Endothelial cell of hepatic sinusoid (primary cell): ENCODE measurements at regions not wholly inside any gene's neighbourhood (a gene's known extent, or its start where the extent isn't known, plus 50 kb on each side); places are given as distances from the start of the nearest gene placed in this dataset.

Experiments used
- in situ Hi-C: cut with HindIII; loops from 2 replicates; pipeline ENCODE4 v1.10.0; 2017; ENCODE audit warnings: low sequenced_read_pairs

- in situ Hi-C loops, result no loop called here
Observed at GRCh38 chr11:106327637-106328036, 250.2 kb downstream of the AASDHPPT start.

DNA sequence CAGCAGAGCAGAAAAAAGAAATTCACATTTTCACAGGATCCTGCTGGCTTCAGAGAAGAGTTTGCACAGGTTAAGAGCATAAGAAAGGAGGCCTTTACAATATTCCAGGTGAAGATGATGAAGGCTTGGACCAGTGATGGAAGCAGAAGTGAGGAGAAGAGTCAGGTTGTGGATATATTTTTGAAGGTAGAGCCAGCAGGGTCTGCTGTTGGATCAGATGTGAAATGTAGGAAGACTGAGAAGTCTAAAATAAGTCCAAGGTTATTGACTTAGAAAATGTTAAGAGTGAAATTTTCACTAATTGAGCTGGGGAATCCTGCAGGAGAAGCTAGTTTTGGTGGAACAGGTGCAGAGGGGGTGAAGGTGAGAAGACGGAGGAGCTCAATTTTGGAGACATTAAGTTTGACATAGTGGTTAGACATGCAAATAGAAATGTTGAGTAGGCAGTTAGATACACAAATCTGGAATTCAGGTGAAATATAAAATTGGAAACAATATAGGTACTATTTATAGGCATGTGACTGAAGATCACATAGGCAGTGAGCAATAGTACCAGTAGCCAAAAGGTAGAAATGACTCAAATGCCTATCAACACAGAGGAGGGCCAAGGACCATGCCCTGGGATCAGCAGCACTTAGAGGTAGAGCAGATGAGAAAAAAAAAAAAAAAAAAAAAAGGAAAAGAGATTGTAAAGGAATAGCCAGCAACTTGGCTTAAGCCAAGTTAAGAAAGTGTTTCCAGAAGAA lies 252.0 kb downstream of the AASDHPPT start:
- in situ Hi-C loops, result no loop called here

GRCh38 chr11:106331176-106331575 lies 253.7 kb downstream of the AASDHPPT start:
- in situ Hi-C loops, result no loop called here

DNA sequence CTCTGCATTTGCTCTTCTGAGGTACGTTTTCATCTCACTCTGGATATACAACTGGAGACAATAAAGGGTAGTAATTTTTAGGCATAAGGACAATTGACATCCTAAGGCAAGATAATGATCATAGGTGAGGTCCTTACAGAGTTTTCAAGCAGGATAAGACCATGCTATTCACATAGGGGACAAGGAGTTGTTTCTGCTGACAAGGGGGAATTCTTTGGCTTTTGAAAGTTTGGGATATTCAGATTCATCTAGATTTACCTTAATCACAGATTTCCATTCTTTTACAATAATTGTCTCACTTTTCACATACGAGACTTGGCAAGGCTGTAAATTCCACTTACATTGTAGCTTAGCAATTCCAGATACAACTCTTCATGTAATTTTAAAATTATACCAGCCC lies 256.2 kb downstream of the AASDHPPT start:
- in situ Hi-C loops, result no loop called here

- in situ Hi-C loops, result no loop called here
Observed at GRCh38 chr11:106344394-106344793, 266.9 kb downstream of the AASDHPPT start.

GRCh38 chr11:106344966-106345365 lies 267.5 kb downstream of the AASDHPPT start:
- in situ Hi-C loops, result no loop called here

DNA sequence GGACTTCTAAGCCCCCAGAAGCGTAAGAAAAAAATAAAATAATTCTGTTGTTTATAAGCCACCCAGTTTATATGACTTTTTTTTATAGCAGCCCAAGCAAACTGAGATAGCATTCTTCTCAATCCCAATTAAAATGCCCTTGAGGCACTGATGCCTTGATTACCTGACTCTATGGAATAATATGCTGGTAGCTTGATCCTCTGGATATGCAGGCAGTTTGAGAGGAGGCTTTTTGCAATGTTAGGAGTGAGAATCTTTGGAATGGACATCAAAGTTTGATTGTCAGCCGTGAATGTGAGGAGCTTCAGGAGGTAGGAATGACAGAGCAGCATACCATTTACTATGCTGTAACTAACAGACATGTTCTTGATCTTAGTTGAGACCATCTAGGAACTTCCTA lies 275.6 kb downstream of the AASDHPPT start:
- in situ Hi-C loops, result no loop called here

DNA sequence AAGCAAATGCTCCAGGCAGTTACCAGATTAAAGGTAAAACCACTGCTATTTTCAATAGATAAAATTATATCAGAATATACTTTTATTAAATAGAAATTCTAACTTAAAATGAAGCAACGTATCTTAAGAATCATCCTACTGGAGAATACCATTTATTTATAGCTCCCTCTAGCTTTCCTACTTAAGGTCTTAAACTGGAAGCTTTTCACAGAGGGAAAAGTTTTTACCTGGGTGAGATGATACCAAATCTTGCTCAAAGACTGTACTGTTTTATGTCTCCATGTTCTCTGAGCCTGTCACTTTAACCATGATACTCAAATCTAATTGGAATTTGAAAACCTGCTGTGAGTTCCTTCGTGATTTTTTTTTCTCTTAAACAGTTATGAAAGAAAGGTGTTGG lies 291.8 kb downstream of the AASDHPPT start:
- in situ Hi-C loops, result loop anchor here (5.0 kb wide), 1 partner anchor 58 kb away; no protein-coding TSS in a partner anchor

GRCh38 chr11:106378513-106379179 lies 301.2 kb downstream of the AASDHPPT start:
- in situ Hi-C loops, result loop anchor here (5.0 kb wide), 1 partner anchor 71 kb away; no protein-coding TSS in a partner anchor

- in situ Hi-C loops, result loop anchor here (5.0 kb wide), 1 partner anchor 72 kb away; no protein-coding TSS in a partner anchor
Observed at GRCh38 chr11:106379265-106379664, 301.8 kb downstream of the AASDHPPT start.

DNA sequence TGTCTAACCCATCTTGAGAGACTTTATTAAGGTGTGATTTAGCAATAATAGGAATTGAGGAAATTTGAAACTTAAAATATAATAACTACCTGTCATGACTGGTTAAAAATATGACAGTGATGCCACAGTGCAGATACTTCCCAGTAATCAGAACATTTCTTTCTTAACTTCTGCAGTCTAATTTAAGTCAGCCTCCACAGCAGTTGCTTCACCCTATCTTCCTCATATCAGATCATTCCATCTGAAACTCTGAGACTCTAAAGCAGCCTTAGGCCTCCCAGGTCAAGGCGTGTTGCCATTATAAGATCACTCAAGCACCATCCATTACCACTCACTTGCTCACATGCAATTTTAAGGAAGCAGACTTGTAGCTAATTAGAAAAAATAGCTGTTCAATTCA lies 302.2 kb downstream of the AASDHPPT start:
- in situ Hi-C loops, result loop anchor here (5.0 kb wide), 1 partner anchor 72 kb away; no protein-coding TSS in a partner anchor

DNA sequence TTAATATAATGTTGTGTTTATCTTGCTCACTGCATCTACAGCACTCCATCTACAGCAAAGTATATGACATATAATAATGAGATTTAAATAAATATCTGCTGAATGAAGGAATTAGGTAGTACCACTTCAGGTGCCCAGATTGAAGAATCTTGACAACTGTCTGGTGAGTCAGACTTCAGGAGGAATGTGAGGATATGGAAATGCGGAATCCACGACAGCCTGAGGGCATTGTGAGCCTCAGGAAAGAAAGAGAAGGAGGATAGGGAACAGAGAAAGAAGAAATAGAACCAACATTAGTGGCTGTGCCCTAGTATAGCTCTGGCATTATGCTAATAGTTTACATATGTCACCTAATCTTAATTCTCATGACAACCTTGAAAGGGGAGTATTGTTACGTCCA lies 304.4 kb downstream of the AASDHPPT start:
- in situ Hi-C loops, result no loop called here

- in situ Hi-C loops, result no loop called here
Observed at GRCh38 chr11:106384429-106384828, 307.0 kb downstream of the AASDHPPT start.

DNA sequence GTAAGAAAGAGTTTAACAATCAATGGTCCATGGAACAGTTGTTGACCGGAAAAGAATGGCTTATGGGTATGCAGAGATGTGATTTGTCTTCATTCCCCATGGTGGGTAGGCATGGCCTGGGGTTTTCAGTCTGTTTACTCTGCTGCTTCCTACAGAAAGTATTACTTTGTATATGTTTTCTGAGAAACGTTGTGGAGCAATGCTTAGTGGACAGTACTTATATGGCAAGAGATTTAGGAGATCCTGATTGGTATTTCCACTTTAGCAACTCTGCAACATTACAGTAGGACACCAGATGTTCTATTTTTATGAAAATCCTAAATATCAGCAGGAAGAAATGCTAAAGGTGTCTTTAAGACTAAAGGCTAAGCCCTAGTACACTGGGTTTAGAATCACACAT lies 309.1 kb downstream of the AASDHPPT start:
- in situ Hi-C loops, result no loop called here

GRCh38 chr11:106389101-106389500 lies 311.6 kb downstream of the AASDHPPT start:
- in situ Hi-C loops, result no loop called here

DNA sequence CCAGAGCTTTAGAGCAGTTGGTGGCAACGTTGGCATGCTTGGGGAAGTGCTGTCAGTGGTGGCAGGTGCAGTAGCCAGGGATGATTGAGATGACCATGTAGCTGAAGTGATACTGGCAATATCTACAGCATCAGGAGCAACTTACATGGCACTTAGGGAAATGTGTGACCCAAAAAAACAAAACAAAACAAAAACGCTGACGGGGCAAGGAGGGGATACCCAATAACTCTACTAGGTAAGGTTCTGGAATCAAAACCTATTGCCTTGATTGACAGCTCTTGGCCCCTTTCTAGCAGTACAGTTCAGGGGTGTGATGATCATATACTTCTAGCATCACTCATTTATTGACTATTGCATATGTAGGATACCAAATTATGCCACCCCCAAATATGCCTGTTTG lies 312.6 kb downstream of the AASDHPPT start:
- in situ Hi-C loops, result no loop called here

GRCh38 chr11:106391771-106392420 lies 314.4 kb downstream of the AASDHPPT start:
- in situ Hi-C loops, result no loop called here

DNA sequence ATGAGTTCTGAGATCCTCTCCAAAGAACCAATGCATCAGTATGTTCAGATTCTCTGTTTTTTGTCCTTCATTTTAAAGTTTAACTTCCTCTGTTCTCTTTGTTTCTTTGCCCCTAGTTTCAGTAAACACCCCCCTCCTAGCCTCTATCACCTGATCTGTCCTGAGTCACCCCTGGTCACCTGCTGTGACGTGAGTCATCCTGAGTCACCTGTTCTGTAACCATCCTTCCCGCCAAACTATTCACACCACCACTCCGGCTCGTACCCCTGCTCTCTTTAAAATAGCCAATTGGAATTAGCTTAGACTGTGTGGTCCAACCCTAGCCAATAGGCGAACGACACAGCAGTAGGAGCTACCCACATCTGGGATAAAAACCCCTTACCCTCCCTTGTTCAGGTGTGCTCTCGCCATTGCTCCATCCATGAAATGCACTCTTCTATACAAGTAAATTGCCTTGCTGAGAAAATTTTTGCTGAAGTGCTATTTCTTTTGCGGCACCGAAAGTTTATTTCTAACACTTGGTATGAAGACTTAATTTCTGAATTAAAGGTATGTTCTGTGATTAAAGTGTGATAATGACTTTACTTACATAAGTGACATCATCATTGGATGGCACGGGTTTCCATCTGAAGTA lies 318.4 kb downstream of the AASDHPPT start:
- in situ Hi-C loops, result loop anchor here (5.0 kb wide), 2 partner anchors 41 to 86 kb away; no protein-coding TSS in a partner anchor

DNA sequence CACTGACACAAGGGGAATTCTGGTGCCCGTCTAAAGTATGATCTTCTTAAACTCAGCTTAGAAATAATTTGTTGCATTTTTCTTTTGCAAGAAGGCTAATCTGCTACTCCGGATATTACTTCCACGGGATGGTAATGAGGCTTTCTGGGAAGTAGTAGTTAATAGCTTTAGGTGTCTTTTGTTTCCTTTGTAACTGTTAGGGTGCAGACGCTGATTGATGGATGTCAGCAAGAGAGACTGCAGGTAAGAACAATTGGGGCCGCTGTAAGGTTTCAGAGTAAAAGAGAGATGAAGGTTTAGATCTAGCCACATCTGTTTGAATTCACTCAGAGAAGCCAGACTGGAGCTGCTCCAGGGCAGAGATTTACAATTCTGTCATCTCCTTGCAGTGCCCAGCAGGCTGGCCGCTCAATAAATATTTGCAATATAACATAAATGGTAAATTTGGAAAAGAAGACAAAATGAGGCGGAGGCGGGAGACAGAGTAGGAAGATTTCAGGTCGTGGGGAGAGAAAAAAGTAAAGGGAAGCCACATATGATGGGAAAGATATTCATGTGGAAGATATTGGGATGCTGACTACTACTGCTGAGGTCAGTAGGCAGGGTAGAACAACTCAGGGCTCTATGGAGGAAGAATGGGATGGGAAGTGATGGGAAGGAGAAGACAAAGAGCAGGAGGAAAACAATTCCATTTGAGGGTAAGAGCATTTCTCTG lies 320.5 kb downstream of the AASDHPPT start:
- in situ Hi-C loops, result loop anchor here (5.0 kb wide), 2 partner anchors 39 to 84 kb away; no protein-coding TSS in a partner anchor

DNA sequence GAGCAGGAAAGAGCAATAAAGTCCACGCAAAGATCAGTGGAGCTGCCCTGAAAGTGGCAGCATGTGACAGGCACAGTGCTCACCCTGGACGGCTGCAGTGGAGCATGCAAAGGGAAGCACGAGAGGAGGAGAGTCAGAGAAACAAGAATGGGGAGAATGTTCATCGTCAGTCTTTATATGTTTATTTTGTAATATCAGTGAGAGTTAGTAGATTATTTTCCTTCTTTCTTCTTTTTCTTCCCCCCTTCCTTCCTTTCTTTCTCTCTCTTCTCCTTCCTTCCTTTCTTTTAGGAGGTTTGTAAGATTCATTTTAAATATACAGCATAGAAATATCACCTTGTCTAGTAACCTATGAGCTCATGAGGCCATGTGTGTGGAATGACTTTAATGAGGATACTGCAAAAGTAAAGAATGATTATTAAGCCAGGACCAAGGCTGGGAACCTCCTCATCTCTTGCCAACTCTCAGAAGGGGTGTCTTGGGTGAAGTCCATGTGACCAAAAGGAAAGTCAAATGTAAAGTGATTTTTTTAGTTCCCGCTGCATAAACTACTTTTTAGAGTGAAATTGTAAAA lies 321.1 kb downstream of the AASDHPPT start:
- in situ Hi-C loops, result loop anchor here (5.0 kb wide), 2 partner anchors 39 to 84 kb away; no protein-coding TSS in a partner anchor
